DND-41 (cell line): ENCODE measurements at regions not wholly inside any gene's neighbourhood (a gene's known extent, or its start where the extent isn't known, plus 50 kb on each side); places are given as distances from the start of the nearest gene placed in this dataset.

Source experiments
- ATAC-seq: fragments of 200-7000 bp; cut with Tn5 transposase; 3 replicates; pipeline ENCODE4 v1.9.1; 2021; ENCODE audit warnings: low read depth; ENCODE audit not compliant: insufficient read depth
- DNase-seq: peaks from one replicate; pipeline ENCODE4 v3.0.0-alpha.2; 2020
- H2AFZ ChIP-seq: 2 replicates; pipeline ENCODE4 v1.6.0; 2012; ENCODE audit warnings: low read depth, low read length
- H3K27ac ChIP-seq: 2 replicates; pipeline ENCODE4 v1.5.1; 2012; ENCODE audit warnings: low read length, inconsistent platforms
- H3K27me3 ChIP-seq: fragments of 200-600 bp; sonication (generic); 2 replicates; pipeline ENCODE4 v1.6.0; 2012; ENCODE audit warnings: low read length, mild to moderate bottlenecking, inconsistent platforms; ENCODE audit not compliant: insufficient read depth, poor library complexity
- H3K36me3 ChIP-seq: 2 replicates; pipeline ENCODE4 v1.5.1; 2012; ENCODE audit warnings: low read length, inconsistent platforms; ENCODE audit not compliant: insufficient read depth
- H3K4me1 ChIP-seq: 2 replicates; pipeline ENCODE4 v1.5.1; 2012; ENCODE audit warnings: mild to moderate bottlenecking, low read length; ENCODE audit not compliant: insufficient read depth
- H3K4me2 ChIP-seq: 2 replicates; pipeline ENCODE4 v1.6.0; 2012; ENCODE audit warnings: mild to moderate bottlenecking, moderate library complexity, low read length, inconsistent platforms; ENCODE audit not compliant: insufficient read depth
- H3K4me3 ChIP-seq, 2 experiments: fragments of 200-600 bp in 1 of 2; shearing (Covaris generic) in 1 of 2; 2 replicates each; pipeline ENCODE4 v1.5.1; 2012 to 2016; ENCODE audit warnings: inconsistent platforms in 2 of 2, low read length in 2 of 2, mild to moderate bottlenecking in 2 of 2, low read depth in 1 of 2, moderate library complexity in 1 of 2
- H3K79me2 ChIP-seq: 2 replicates; pipeline ENCODE4 v1.6.0; 2012; ENCODE audit warnings: low read length, inconsistent platforms; ENCODE audit not compliant: insufficient read depth
- H3K9ac ChIP-seq: 2 replicates; pipeline ENCODE4 v1.6.0; 2012; ENCODE audit warnings: low read depth, mild to moderate bottlenecking, inconsistent platforms, low read length, moderate library complexity
- H3K9me3 ChIP-seq: 2 replicates; pipeline ENCODE4 v1.5.1; 2012; ENCODE audit warnings: low read length, moderate library complexity, mild to moderate bottlenecking, inconsistent platforms; ENCODE audit not compliant: insufficient read depth, severe bottlenecking
- H4K20me1 ChIP-seq: 2 replicates; pipeline ENCODE4 v1.6.0; 2012; ENCODE audit warnings: low read length; ENCODE audit not compliant: insufficient read depth
- EZH2 ChIP-seq: IDR thresholded peaks from 3 replicates; pipeline ENCODE4 v1.6.1; 2012; ENCODE audit warnings: borderline replicate concordance, low read depth, mild to moderate bottlenecking, moderate library complexity, low read length, inconsistent platforms; ENCODE audit not compliant: severe bottlenecking
- TF ChIP-seq, protein P1 (sequence below): IDR thresholded peaks from 2 replicates; pipeline ENCODE4 v1.5.1; 2012; ENCODE audit warnings: borderline replicate concordance, low read length, moderate library complexity, mild to moderate bottlenecking; ENCODE audit not compliant: poor library complexity, severe bottlenecking; ENCODE audit errors: extremely low read depth

DNA sequence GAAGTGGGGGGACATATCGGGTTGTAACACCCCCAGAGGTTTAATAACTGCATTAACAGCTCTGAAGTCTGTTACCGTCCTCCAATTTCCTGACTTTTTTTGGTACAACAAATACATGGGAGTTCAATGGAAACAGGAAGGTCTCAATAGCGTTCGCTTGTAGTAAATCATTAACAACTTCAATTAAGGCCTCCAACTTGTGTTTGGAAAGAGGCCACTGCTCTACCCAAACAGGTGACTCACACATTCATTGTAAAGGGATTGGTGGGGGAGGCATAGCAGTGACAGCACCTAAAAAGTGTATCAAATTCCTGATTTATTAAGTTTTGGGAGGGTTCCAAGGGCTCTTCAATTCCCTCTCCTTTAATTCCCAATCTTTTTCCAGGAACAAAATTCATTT lies 1046.2 kb upstream of the AMELY start:
- Histone ChIP-seq H2AFZ (no peak overlapping the region), H3K27ac (no peak overlapping the region), H3K79me2 (no peaks in the 10 kb centered on the region), H3K4me3 (no peak overlapping the region), H4K20me1 (no peaks in the 10 kb centered on the region), H3K36me3 (no peaks in the 10 kb centered on the region), H3K27me3 (no peaks in the 10 kb centered on the region), H3K4me1 (no peaks in the 10 kb centered on the region), H3K4me2 (no peak overlapping the region), H3K9ac (no peak overlapping the region), H3K9me3 (no peaks in the 10 kb centered on the region)
- ATAC-seq (no peak), DNase-seq (no peak)
- no peak for TF ChIP-seq EZH2

DNA sequence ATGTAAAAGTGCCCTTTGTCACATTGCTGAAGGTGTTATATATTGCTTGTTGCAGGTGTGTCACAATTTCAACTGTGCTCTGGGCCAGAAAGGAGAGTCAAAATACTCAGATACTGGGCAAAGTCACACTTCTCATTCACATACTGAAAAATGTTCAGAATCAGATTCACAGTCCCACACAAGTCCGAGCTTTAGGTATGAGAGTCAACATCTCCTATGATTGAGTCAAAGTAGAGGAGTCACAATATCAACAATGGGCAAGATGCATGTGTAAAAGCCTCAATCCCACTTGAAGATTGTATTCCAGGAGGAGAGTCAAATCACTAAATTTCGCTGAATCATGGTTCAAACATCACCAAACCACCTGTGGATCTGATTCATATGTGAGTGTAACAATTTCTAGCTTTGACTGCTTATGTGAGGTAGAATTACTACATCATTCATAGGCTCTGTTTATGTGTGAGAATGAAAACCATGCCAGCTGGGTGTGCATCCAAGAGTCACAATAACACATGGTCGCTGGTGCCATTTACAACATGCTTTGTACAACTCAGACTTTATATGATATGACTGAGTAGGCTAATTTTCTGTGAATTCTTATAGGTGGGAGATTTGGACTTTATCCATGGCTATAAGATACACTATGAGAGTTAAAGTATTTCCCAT lies 1039.8 kb upstream of the AMELY start:
- Histone ChIP-seq H3K4me3 (no peak overlapping the region), H3K27me3 (no peaks in the 10 kb centered on the region), H3K36me3 (no peaks in the 10 kb centered on the region), H3K27ac (no peak overlapping the region), H3K79me2 (no peaks in the 10 kb centered on the region), H3K9ac (no peak overlapping the region), H2AFZ (no peak overlapping the region), H3K4me1 (no peaks in the 10 kb centered on the region), H3K9me3 (no peaks in the 10 kb centered on the region), H4K20me1 (no peaks in the 10 kb centered on the region), H3K4me2 (no peak overlapping the region)
- ATAC-seq = no peak
- no peak for TF ChIP-seq EZH2
- TF ChIP-seq, protein P1, sequence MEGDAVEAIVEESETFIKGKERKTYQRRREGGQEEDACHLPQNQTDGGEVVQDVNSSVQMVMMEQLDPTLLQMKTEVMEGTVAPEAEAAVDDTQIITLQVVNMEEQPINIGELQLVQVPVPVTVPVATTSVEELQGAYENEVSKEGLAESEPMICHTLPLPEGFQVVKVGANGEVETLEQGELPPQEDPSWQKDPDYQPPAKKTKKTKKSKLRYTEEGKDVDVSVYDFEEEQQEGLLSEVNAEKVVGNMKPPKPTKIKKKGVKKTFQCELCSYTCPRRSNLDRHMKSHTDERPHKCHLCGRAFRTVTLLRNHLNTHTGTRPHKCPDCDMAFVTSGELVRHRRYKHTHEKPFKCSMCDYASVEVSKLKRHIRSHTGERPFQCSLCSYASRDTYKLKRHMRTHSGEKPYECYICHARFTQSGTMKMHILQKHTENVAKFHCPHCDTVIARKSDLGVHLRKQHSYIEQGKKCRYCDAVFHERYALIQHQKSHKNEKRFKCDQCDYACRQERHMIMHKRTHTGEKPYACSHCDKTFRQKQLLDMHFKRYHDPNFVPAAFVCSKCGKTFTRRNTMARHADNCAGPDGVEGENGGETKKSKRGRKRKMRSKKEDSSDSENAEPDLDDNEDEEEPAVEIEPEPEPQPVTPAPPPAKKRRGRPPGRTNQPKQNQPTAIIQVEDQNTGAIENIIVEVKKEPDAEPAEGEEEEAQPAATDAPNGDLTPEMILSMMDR = no peak
- DNase-seq = no peak

DNA sequence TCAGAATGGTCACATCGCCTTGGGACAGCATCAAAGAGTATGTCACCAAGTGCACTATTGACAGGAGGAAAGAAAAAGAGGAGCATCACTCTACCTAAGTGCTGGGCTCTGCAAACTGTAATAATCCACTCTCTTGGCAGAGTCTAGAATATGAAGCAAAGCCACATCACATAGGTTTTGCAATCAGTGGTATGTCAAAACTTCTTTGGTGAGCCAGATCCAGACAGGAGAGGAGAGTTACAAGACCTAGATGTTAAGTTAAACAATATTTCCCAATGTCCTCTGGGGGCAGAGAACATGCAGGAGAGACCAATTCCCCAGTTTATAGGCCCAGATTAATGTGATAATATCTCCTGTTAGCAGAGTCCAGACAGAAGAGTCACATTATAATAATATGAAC lies 1032.6 kb upstream of the AMELY start:
- DNase-seq (no peak), ATAC-seq (no peak)
- no peak overlapping the region for H3K27ac ChIP-seq
- H3K4me3 ChIP-seq = no peak overlapping the region
- H2AFZ ChIP-seq = no peak overlapping the region
- TF ChIP-seq, protein P1 = no peak
- TF ChIP-seq EZH2 = no peak
- no peaks in the 10 kb centered on the region for H3K4me1 ChIP-seq
- no peaks in the 10 kb centered on the region for H4K20me1 ChIP-seq
- no peak overlapping the region for H3K4me2 ChIP-seq
- no peaks in the 10 kb centered on the region for H3K36me3 ChIP-seq
- no peaks in the 10 kb centered on the region for H3K9me3 ChIP-seq
- no peak overlapping the region for H3K9ac ChIP-seq
- no peaks in the 10 kb centered on the region for H3K79me2 ChIP-seq
- H3K27me3 ChIP-seq = no peaks in the 10 kb centered on the region

DNA sequence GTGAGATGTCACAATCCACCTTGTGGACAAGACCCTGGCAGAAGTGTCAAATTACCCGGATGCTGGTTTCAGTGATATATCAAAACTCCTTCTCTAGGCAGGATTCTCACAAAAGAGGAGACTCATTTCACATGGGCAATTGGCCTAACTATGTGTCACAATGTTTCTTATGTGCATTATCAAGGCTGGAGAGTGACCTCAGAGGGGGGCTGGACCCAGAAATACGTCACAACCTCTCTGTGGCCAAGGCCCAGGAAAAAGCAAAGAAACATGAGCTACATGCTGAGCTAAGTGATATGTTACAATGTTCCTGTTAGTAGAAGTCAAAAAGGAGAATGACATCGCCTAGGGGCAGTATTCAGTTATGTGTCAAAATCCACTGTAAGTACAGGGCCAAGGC lies 1031.2 kb upstream of the AMELY start:
- Histone ChIP-seq H3K4me3 (no peak overlapping the region), H4K20me1 (no peaks in the 10 kb centered on the region), H3K4me1 (no peaks in the 10 kb centered on the region), H3K9me3 (no peaks in the 10 kb centered on the region), H2AFZ (no peak overlapping the region), H3K79me2 (no peaks in the 10 kb centered on the region), H3K4me2 (no peak overlapping the region), H3K36me3 (no peaks in the 10 kb centered on the region), H3K27me3 (no peaks in the 10 kb centered on the region), H3K27ac (no peak overlapping the region), H3K9ac (no peak overlapping the region)
- TF ChIP-seq, protein P1 = no peak
- TF ChIP-seq EZH2 = no peak
- no peak for DNase-seq
- no peak for ATAC-seq
